HepG2 (cell line): ENCODE measurements at regions not wholly inside any gene's neighbourhood (a gene's known extent, or its start where the extent isn't known, plus 50 kb on each side); places are given as distances from the start of the nearest gene placed in this dataset.
A peak's percentile ranks its signal among the peaks of the same experiment; 100 is the strongest.

ENCODE experiments used
- ATAC-seq: fragments of 200-7000 bp; cut with Tn5 transposase; 3 replicates; pipeline ENCODE4 v1.9.1; 2020; ENCODE audit warnings: mild to moderate bottlenecking, moderate library complexity
- BruUV-seq: library from RNA; stranded (reverse); fragments of 400-500 nt; replicated peaks from 2 replicates; lab custom pipeline; 2021; lab: Mats Ljungman, UMichigan
- CTCF ChIA-PET: fragments of 300-600 bp; formaldehyde crosslinking; extraction: SDS; loops from one replicate; lab custom pipeline; 2021; ENCODE audit warnings: low total read pairs, inconsistent platforms, low intra/inter-chr PET ratio; lab: Yijun Ruan, JAX
- POLR2A ChIA-PET: fragments of 350-600 bp; sonication (Branson Sonifier 250); formaldehyde crosslinking; loops from one replicate; lab custom pipeline; 2020; ENCODE audit warnings: antibody characterized with exemption, inconsistent platforms; lab: Yijun Ruan, JAX
- DNase-seq: peaks from one replicate; pipeline ENCODE4 v3.0.0-alpha.2; 2015; ENCODE audit warnings: low spot score
- FAIRE-seq: peaks from 3 replicates; lab custom pipeline; 2011; peaks lifted over from hg19 to GRCh38; lab: Jason Lieb, UNC
- H2AFZ ChIP-seq: one replicate; pipeline ENCODE4 v1.6.1; 2011; ENCODE audit warnings: low read length, inconsistent platforms
- H3K27ac ChIP-seq: fragments of 300-600 bp; 3 replicates; pipeline ENCODE4 v1.8.0; 2011; ENCODE audit warnings: mixed run types, mild to moderate bottlenecking, mixed read lengths, low read length, inconsistent platforms; ENCODE audit not compliant: insufficient read depth; ENCODE audit errors: extremely low read length
- H3K27me3 ChIP-seq, 2 experiments: fragments of 200-600 bp in 1 of 2; 2 replicates in 1 of 2; 3 replicates in 1 of 2; pipeline versions ENCODE4 v1.6.0 to v1.8.0; 2011; ENCODE audit warnings: low read length in 2 of 2, mild to moderate bottlenecking in 2 of 2, moderate library complexity in 2 of 2, inconsistent platforms in 1 of 2; ENCODE audit not compliant: insufficient read depth in 2 of 2, control insufficient read depth in 1 of 2
- H3K36me3 ChIP-seq, 2 experiments: fragments of 200-600 bp in 1 of 2; replicated peaks in 1 of 2; 2 replicates in 1 of 2; 3 replicates in 1 of 2; pipeline versions ENCODE4 v1.5.1 to v1.8.0; 2011; ENCODE audit warnings: low read length in 2 of 2, inconsistent platforms in 1 of 2; ENCODE audit not compliant: insufficient read depth in 2 of 2, control insufficient read depth in 1 of 2
- H3K4me1 ChIP-seq: 2 replicates; pipeline ENCODE4 v1.5.1; 2012; ENCODE audit warnings: low read length, inconsistent platforms; ENCODE audit not compliant: insufficient read depth
- H3K4me2 ChIP-seq: 2 replicates; pipeline ENCODE4 v1.6.0; 2011; ENCODE audit warnings: low read depth, low read length, inconsistent platforms
- H3K4me3 ChIP-seq, 3 experiments: fragments of 200-600 bp in 1 of 3; sonication (generic), shearing (Covaris generic) in 1 of 3; replicated peaks in 1 of 3; 2 replicates each; pipeline ENCODE4 v1.5.1; 2011 to 2016; ENCODE audit warnings: low read length in 3 of 3, inconsistent platforms in 2 of 3, low read depth in 2 of 3, mild to moderate bottlenecking in 2 of 3, control low read depth in 1 of 3, mixed read lengths in 1 of 3; ENCODE audit not compliant: insufficient read depth in 1 of 3
- H3K79me2 ChIP-seq: one replicate; pipeline ENCODE4 v1.6.1; 2011; ENCODE audit warnings: low read length, inconsistent platforms; ENCODE audit not compliant: insufficient read depth
- H3K9ac ChIP-seq: 2 replicates; pipeline ENCODE4 v1.6.0; 2011; ENCODE audit warnings: mild to moderate bottlenecking, low read depth, low read length, inconsistent platforms; ENCODE audit not compliant: insufficient read depth
- H3K9me3 ChIP-seq: 2 replicates; pipeline ENCODE4 v1.5.1; 2012; ENCODE audit warnings: mild to moderate bottlenecking, low read length
- H4K20me1 ChIP-seq: 2 replicates; pipeline ENCODE4 v1.6.0; 2011; ENCODE audit warnings: inconsistent platforms, mild to moderate bottlenecking, low read length, moderate library complexity; ENCODE audit not compliant: insufficient read depth
- ARNTL ChIP-seq: sonication (generic); formaldehyde crosslinking; IDR thresholded peaks from 2 replicates; pipeline ENCODE4 v1.4.0; 2020; ENCODE audit warnings: mild to moderate bottlenecking, missing genetic modification reagents
- DBP ChIP-seq: sonication (generic); formaldehyde crosslinking; IDR thresholded peaks from 2 replicates; pipeline ENCODE4 v1.4.0; 2020; ENCODE audit warnings: missing genetic modification reagents; ENCODE audit errors: not compliant biosample characterization
- KMT2B ChIP-seq: IDR thresholded peaks from 2 replicates; pipeline ENCODE4 v1.6.1; 2016; ENCODE audit warnings: missing genetic modification reagents, missing compliant biosample characterization
- MED13 ChIP-seq: sonication (generic); formaldehyde crosslinking; IDR thresholded peaks from 2 replicates; pipeline ENCODE4 v1.5.0; 2020; ENCODE audit warnings: missing genetic modification reagents
- MTA1 ChIP-seq: sonication (generic); formaldehyde crosslinking; IDR thresholded peaks from 2 replicates; pipeline ENCODE4 v1.4.0; 2020; ENCODE audit warnings: missing genetic modification reagents, mild to moderate bottlenecking, borderline replicate concordance
- RAD21 ChIP-seq: fragments of 450-650 bp; formaldehyde crosslinking; IDR thresholded peaks from 2 replicates; pipeline ENCODE4 v1.5.0; 2020; ENCODE audit warnings: mild to moderate bottlenecking
- TCF12 ChIP-seq, 2 experiments: fragments of 450-650 bp in 1 of 2; sonication (generic) in 1 of 2; formaldehyde crosslinking in 1 of 2; IDR thresholded peaks; 2 replicates each; pipeline versions ENCODE4 v1.6.1 to v1.8.0; 2017 to 2022; ENCODE audit warnings: antibody characterized with exemption in 1 of 2, mild to moderate bottlenecking in 1 of 2, missing genetic modification reagents in 1 of 2, moderate library complexity in 1 of 2
- ZFP91 ChIP-seq: sonication (generic); formaldehyde crosslinking; IDR thresholded peaks from 2 replicates; pipeline ENCODE4 v1.9.0; 2022; ENCODE audit warnings: missing genetic modification reagents, mild to moderate bottlenecking, borderline replicate concordance
- ZNF558 ChIP-seq: sonication (generic); formaldehyde crosslinking; IDR thresholded peaks from 2 replicates; pipeline ENCODE4 v1.9.0; 2022; ENCODE audit warnings: mild to moderate bottlenecking, missing genetic modification reagents, borderline replicate concordance
- ZNF570 ChIP-seq: sonication (generic); formaldehyde crosslinking; IDR thresholded peaks from 2 replicates; pipeline ENCODE4 v1.4.0; 2020; ENCODE audit warnings: mild to moderate bottlenecking, missing genetic modification reagents, borderline replicate concordance
- WGBS: methylation state at CpG from one replicate; pipeline ENCODE4 v1.1.6; 2017; ENCODE audit warnings: low lambda C conversion rate; 5-methylcytosine and 5-hydroxymethylcytosine counted together
- in situ Hi-C: cut with HindIII; loops from 2 replicates; pipeline ENCODE4 v1.10.0; 2017; ENCODE audit warnings: low pct_unique_long_range_greater_than_20kb; ENCODE audit not compliant: extremely low pct_ligation_motif_present
- intact Hi-C: fragments of 100-400 bp; cut with micrococcal nuclease; formaldehyde crosslinking; loops from one replicate; pipeline ENCODE4 v1.10.0; 2022; ENCODE audit not compliant: unreplicated experiment

- TF ChIP-seq ZFP91 (CRISPR knock-in tag) (no peak), ARNTL (CRISPR knock-in tag) (no peak), DBP (CRISPR knock-in tag) (no peak), KMT2B (CRISPR knock-in tag) (no peak), TCF12 (IDR thresholded peaks at IDR 0.05) (no peak), TCF12 (CRISPR knock-in tag; IDR thresholded peaks at IDR 0.05) (no peak), ZNF570 (CRISPR knock-in tag) (no peak), ZNF558 (CRISPR knock-in tag) (no peak), MED13 (CRISPR knock-in tag) (no peak), MTA1 (no peak), RAD21 (no peak)
- TF ChIP-seq, all 625 proteins: peak for 0
- Histone ChIP-seq H3K27ac (peak overlapping the region; percentile 49), H3K9me3 (no peaks in the 10 kb centered on the region; the same call in 1 of the 2 replicates), H3K36me3 (no peaks in the 10 kb centered on the region), H3K9ac (no peak overlapping the region), H3K4me1 (peaks cover 63% of the 10 kb centered on the region), H3K79me2 (no peaks in the 10 kb centered on the region), H4K20me1 (no peaks in the 10 kb centered on the region), H3K27me3 (no peaks in the 10 kb centered on the region; a peak in 2 of 5 replicates), H3K4me2 (0 out of 2 replicates have a peak overlapping the region, but pooled peaks have one; percentile 60), H3K4me3 (no peak overlapping the region; a peak in 1 of 6 replicates), H2AFZ (no peak overlapping the region)
- in situ Hi-C loops (no loop called here), intact Hi-C loops (loop anchor here (5.0 kb wide), 1 partner anchor 49 kb away; no protein-coding TSS in a partner anchor)
- CTCF ChIA-PET = no interaction called here
- DNase-seq (no peak), ATAC-seq (no peak), FAIRE-seq (no peak)
- POLR2A ChIA-PET = no interaction called here
- 35% methylated on average over 1 of the region's 1 CpG for WGBS
- no TSS peak for BruUV-seq
Measured at GRCh38 chr12:93176165-93176564, 201.6 kb upstream of the NUDT4 start.
